Stimulated activated CD4-positive, alpha-beta T cell treated with anti-CD3 and anti-CD28 coated beads, Interleukin-12 subunit alpha, Interleukin-12 subunit beta, amount 100 ng/mL, for 48 hours (primary cell): ENCODE measurements at regions not wholly inside any gene's neighbourhood (a gene's known extent, or its start where the extent isn't known, plus 50 kb on each side); places are given as distances from the start of the nearest gene placed in this dataset.
"Not testable (repeated sequence)": the region's sequence is repeated elsewhere in the genome, so short reads cannot be mapped to it uniquely, and the experiment has no call there.

Experiments used
- DNase-seq, 3 donors: peaks; one replicate each; pipeline ENCODE4 v3.0.0-alpha.2; 2020; ENCODE audit warnings: low read depth in 2 of 3, low spot score in 1 of 3

DNA sequence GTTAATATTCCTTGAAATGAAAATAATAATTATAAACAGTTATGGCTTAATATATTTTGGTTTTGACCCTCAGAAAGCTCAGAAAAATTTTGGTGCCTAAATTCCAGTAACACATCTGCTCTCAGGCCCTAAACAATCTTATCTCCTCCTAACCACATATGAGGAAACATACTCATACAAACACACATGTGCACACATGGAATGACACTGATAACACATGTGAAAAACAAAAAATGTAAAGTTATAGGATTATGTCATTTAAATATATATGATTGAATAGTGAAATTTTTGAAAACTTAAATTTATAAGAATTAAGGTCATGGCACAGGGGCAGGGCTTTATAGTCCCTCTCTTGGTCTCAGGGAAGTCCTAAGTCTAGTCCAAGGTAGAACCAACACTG, 127.2 kb upstream of the TRPC7 start:
- no peak for DNase-seq

DNA sequence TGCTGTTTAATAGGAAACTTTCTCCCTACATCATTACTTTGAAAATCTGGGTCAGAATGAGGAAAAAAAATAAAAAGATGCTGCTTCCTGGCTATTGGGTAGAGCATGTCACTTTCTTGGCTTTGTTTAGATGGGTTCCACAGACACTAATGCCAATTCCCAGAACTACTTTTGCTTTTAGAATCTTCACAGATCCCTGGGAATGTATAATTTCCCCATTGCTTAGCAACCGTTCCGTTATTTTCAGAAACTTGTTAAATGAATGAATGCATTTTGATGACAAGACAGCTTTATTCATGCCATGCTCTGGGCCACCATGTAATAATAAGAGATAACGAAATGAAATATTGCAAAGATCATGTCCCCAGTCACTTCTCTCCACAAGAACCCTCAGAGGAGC, 126.5 kb upstream of the TRPC7 start:
- no peak for DNase-seq

DNA sequence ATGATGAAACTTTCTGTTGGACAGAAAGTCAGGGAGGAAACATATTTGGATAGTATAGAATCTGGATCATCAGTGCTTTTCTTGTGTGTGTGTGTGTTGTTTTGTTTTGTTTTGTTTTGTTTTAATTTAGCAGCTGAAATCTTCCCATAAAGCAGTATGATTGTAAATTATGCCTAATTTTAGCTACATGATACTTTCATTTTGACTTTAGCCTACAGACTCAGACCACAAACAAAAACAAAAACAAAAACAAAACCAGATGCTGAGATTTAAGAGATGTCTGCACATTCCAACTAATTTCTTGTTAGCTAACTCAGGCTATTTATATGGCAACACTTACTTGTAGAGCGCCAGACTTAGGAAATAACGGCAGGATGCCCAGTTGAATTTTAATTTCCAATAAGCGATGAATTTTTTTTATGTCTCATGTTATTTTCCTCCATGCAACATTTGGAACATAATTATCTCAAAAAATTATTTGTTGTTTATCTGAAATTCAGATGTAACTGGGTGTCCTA, 119.5 kb upstream of the TRPC7 start:
- DNase-seq, result no peak

DNA sequence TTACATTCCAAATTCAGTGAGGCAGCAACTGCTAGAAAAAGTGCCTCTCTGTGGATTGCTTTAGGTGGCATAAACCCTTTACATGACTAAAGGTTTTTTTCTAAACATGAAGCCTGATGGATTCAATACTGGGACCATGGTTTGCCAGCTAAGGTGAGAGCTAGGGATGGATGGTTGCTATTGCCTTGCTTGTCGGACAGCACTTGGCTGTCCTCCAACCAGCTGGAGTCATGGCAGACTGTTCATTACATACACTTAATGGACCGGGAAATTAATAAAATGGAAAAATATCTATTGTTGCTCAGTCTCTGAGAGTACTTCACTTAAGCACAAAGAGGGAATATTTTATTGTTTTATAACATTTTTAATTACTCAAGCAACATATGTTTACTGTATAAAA, 116.9 kb upstream of the TRPC7 start:
- no peak for DNase-seq

DNA sequence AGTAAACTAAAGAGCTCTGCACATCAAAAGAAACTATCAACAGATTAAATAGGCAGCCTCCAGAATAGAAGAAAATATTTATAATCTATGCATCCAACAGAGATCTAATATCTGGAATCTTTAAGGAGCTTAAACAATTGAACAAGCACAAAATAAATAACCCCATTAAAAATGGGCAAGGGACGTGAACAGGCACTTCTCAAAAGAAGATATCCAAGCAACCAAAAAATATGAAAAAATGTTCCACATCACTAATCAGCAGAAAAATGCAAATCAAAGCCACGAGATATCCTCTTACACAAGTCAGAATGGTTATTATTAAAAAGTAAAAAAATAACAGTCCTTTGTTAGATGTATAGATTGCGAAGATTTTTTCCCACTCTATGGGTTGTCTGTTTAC, 109.1 kb upstream of the TRPC7 start:
- no peak for DNase-seq

DNA sequence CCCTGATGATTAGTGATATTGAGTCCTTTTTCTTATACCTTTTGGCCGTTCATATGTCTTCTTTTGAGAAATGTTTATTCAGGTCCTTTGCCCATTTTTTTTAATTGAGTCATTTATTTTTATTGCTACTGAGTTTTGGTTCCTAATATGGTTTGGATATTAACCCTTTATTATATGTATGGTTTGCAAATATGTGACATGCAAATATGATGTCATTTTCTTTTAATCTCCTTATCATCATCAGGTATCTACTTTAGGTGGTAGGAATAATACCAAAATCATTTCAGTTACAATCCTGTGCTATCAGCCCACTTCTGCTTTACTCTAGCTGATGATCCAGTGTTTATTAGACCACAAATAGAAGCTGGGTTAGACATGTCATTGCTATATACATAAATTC, 102.3 kb upstream of the TRPC7 start:
- no peak for DNase-seq

DNA sequence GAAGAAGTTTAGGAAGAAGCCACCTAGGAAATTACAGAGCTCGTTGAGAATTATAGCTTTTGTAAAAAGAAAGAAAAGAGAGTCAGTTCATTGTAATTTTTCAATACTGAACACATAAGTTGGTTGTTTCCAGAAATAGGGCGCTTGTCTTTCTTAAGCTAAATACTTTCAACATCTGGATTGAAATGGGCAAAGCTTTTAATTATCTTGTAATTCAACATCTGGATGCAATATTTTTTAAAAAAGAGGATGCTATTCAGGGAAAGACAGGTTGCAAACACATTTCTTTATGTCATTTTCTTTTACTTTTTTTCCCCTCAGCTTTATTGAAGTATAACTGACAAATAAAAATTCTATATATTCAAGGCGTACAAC, 100.7 kb upstream of the TRPC7 start:
- DNase-seq, result no peak

DNA sequence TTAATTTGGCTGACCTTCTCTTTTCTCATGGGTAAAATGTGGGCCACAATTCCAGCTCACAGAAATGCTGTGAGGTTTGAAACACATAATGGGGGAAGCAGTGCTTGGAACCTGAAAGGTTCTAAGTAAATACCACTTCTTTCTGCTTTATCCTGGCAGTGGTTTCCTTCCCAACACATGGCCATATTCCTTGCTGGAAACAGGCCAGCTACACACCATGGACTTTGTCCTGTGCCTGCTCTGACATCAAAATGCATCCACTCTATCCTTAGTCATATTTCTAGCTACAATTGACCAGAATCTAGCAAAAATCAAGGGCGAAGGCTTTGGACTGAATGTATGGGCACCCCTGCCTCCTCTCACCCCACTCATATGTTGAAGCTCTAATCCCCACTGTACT, 93.1 kb upstream of the TRPC7 start:
- DNase-seq, result no peak

DNA sequence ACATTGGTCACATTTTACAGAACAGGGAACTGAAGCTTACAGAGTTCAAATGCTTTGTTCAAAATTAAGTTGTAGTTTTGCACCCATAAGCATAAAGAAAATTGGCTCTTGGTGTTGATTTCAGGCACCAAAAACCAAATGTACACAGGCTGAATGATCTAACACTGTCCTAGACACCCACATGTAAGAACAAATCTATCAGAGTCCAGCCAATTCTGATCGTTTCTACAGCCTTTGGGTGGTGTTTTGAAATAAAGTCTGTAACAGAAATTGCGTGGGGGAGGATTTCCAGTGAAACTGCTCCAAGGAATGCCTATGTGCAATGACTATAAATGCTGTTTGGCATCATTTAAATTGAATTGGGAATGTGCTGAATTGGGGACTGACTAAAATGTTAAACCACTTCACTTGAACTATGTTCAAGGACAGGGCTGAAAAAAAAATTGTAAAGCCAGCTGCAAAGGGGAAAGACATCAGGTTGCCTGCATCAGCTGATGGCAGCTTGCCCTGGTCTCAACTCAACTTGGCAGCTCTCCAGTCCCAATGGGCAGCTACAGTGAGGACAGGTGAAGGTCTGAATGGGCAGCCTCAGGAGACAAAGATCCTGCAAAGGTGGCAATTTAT, 92.2 kb upstream of the TRPC7 start:
- no peak for DNase-seq

DNA sequence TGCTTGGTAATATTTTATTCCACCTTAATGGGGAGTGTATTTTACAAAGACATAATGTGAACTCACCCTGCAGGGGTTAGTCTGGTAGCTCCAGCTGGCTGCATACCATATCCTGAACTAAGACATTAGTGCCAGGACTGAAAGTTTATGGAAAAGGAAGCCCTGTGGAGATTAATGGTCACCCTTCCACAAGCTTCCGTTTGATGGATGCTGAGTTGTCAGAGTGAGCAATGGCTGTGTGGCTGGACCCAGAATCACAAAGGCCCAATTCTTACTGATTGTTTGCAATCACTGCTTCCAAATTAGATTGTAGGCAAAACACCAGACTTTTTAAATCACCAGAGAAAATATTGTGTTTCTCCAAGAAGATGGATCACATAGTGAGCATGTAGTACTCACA, 90.1 kb upstream of the TRPC7 start:
- no peak for DNase-seq

DNA sequence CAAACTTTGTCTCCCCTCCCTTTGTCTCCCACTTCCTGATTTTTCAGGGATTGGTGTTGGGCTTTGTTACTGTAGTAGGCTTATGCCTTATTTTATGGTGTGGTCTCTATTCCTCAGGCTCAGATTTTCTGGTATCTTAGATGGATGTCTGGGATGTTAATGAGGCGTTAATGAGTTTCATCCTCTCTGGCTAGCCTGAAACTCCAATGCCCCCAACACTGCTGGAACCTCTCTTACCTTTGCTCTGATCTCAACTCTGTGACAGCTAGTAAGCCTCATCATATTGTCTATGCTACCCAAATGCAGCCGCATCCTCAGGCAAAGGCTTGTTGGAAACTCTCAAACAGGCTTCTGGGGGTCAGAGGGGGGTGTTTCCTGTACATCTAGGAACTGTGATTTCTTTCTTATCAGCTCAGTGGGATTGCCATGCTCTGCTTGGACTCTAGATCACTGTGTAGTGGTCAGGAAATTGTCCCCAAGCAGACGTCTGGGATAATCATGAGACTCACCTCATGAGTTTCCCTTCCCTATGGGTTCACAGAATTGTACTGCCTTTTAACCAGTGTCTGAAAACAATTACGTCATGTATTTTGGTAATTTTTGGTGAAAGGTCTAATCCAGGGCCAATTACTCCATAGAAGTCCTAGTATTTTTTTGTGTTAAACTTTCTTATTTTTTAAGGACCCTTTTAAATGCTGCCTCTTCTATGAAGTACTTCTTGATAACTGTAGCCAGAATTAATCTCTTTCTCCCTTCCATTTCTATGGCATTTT, 88.8 kb upstream of the TRPC7 start:
- no peak for DNase-seq

DNA sequence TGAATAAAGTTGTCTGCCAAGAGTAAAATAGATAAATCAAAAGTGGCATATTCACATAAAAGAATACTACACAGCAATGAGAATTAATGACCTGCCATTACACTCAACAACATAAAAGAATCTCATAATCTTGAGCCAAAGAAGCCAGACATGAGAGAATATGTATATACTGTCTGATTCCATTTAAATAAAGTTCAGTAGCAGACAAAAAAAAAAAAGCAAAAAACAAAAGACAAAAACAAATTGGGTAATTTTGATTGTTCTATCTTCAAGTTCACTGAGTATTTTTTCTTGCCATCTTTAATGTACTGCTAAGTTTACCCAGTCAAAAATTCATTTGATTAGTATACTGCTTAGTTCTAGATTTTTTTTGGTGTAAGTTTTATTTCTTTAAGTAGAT, 87.9 kb upstream of the TRPC7 start:
- DNase-seq, result no peak

DNA sequence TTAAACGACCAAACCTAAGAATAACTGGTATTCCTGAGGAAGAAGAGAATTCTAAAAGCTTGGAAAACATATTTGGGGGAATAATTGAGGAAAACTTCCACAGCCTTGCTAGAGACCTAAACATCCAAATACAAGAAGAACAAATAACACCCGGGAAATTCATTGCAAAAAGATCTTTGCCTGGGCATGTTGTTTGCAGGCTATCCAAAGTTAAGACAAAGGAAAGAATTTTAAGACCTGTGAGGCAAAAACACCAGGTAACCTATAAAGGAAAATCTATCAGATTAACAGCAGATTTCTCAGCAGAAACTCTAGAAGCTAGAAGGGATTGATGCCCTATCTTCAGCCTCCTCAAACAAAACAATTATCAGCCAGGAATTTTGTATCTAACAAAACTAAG, 82.2 kb upstream of the TRPC7 start:
- not testable (repeated sequence) for DNase-seq

DNA sequence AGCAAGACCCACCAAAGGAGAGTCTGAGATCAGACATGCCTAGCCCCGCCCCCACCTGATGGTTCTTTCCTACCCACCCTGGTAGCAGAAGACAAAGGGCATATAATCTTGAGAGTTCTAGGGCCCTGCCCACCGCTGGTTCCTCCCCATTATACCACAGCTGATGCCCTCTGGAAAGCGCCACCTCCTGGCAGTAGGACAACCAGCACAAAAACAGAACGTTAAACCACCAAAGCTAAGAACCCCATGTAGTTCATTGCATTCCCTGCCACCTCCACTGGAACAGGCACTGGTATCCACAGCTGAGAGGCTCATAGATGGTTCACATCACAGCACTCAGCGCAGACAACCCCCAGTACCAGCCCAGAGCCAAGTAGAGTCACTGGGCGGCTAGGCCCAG, 81.2 kb upstream of the TRPC7 start:
- DNase-seq, result no peak

DNA sequence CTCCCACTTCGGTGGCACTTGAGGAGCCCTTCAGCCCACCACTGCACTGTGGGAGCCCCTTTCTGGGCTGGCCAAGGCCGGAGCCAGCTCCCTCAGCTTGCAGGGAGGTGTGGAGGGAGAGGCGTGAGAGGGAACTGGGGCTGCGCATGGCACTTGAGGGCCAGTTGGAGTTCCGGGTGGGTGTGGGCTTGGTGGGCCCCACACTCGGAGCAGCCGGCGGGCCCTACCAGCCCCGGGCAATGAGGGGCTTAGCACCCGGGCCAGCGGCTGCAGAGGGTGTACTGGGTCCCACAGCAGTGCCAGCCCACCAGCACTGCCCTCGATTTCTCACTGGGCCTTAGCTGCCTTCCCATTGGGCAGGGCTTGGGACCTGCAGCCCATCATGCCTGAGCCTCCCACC, 78.8 kb upstream of the TRPC7 start:
- not testable (repeated sequence) for DNase-seq

DNA sequence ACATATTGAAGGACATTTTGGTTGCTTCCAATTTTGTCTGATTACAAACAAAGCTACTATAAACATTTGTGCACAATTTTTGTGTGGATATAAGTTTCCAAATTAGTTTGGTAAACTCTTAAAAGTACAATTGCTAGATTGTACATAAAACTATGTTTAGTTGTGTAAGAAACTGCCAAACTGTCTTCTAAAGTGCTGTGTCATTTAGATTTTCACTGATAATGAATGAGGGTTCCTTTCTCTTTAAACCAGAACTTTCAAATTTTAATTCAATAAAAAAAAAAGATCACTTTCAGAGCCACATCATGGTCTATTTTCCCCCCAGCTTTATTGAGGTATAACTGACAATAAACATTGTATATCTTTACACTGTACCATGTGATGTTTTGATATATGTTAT, 74.0 kb upstream of the TRPC7 start:
- no peak for DNase-seq

DNA sequence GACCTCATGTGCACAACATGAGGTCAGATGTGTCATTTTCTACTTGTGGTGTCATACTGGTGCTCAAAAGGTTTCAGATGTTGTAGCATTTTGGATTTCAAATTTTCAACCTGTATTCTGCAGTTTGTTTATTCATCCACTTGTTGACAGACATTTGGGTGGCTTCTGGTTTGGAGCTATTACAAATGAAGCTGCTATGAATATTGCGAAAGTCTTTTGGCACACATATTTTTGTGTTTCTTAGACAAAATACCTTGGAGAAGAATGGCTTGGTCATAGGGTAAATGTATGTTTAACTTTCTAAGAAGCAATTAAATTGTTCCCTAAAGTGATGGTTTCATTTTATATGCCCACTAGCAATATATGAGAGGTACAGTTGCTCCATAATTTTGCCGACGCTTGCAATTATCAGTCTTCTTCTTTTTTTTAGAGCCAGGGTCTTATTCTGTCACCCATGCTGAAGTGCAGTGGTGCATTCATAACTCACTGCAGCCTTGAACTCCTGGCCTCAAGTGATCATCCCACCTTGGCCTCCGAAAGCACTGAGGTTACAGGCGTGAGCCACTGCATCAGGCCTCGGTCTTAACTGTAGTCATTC, 70.7 kb upstream of the TRPC7 start:
- DNase-seq, result no peak

DNA sequence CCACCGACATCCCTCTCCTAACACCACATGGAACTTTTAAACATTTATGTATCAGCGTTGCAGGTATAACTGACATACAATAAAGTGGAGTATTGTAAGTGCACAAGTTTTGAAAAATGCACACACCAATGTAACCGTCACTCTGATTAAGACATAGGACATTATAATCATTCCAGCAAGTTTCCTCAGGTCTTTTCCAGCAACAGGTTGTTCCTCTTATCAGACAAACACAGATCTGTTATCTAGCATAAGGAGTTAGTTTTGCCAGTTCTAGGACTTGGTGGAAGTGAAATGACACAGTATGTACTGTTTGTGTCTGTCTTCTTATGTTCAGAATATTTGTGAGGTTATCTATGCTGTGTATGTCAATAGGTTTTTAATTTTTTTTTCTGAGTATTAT, 69.5 kb upstream of the TRPC7 start:
- no peak for DNase-seq

DNA sequence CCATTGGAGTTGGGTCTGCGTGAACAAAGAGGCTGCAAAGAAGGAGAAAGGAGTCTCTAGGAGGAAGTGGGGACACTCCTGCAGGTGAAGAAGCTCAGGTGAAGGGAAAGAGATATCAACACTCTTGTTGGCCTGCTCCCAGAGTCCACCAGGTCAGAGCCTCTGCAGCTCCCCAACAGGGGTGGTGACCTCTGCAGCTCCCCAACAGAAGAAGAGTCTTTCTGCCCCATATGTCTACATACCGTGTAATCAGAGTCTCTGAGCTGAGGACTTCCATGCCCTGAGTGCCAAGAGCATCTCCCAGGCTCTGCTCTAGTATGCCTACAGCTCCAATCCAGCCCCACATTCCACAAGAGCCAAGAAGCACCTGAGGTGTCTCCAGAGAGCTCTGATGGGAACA, 67.4 kb upstream of the TRPC7 start:
- DNase-seq, result no peak

DNA sequence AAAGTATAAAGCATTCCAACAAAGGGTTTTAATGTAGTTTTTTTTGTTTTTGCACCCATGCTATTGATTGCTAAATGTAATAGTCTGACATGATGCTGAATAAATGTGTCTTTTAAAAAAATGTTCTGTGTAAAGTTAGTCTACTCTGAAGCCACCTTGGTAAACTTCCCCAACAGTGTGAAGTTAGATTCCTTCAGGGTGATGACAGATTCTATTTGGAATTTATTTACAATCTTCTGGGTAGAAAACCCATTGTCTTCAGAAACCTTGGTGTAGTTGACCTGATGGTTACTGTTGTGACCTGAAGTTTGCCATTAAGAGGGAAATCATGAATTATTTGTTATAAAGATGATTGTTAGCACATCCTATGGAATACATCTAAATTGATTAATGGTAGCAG, 64.7 kb upstream of the TRPC7 start:
- no peak for DNase-seq

DNA sequence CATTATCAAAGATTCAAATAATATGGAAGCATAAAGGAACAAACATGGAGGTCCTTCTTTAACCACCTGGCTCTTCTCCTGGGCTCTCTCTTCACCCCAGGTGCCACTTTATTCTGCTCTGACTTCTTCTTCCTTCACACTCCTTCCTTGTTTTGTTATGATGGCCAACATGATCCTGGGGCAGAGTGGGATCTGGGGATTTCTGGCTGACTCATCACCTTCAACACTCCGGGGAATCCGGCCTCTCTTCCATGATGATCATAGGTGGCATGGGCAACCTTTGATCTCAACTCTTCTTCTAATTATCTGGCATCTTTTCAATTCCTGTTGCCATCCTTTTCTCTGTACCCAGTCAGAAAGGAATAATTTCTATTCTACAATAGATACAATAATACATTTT, 62.1 kb upstream of the TRPC7 start:
- DNase-seq, result no peak

DNA sequence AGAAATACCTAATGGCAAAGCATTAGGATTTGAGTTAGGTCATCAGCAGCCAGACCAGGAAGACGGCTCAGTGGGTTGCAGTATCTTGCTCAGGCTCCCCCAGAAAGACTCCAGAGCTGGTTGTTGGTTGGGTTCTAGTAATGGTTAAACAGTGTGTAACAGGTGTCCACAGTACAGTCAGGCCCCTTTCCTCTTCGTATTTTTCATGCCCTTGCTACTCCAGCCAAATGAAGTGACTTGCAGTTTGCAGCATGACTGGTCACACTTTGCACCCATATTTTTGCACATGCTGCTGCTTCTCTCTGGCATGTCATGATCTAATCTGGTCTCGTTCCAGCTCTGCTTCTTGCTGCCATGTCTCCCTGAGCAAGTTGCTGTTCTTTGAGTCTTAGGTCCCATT, 60.6 kb upstream of the TRPC7 start:
- no peak for DNase-seq
